AG04449 (cell line): ENCODE measurements at regions not wholly inside any gene's neighbourhood (a gene's known extent, or its start where the extent isn't known, plus 50 kb on each side); places are given as distances from the start of the nearest gene placed in this dataset.
"Not testable (repeated sequence)": the region's sequence is repeated elsewhere in the genome, so short reads cannot be mapped to it uniquely, and the experiment has no call there.

Source experiments
- CTCF ChIA-PET: fragments of 350-600 bp; formaldehyde crosslinking; extraction: SDS; loops from one replicate; lab custom pipeline; 2021; ENCODE audit warnings: antibody characterized with exemption; lab: Yijun Ruan, JAX
- POLR2A ChIA-PET: fragments of 400-600, 350-600 bp; formaldehyde crosslinking; extraction: SDS; loops from one replicate; lab custom pipeline; 2020; ENCODE audit warnings: antibody characterized with exemption, inconsistent platforms; lab: Yijun Ruan, JAX
- DNase-seq: peaks from one replicate; pipeline ENCODE4 v3.0.0-alpha.2; 2010; ENCODE audit warnings: low read depth, low spot score
- H3K4me3 ChIP-seq: 2 replicates; pipeline ENCODE4 v1.5.1; 2011; ENCODE audit warnings: low read depth, mild to moderate bottlenecking, control low read depth, low read length
- TF ChIP-seq, protein P1 (sequence below): IDR thresholded peaks from one replicate; pipeline ENCODE4 v1.5.1; 2011; ENCODE audit warnings: mild to moderate bottlenecking, moderate library complexity, low read length, control low read depth, inconsistent platforms; ENCODE audit not compliant: insufficient read depth; ENCODE audit errors: missing control alignments

GRCh38 chrX:915427-916229, 285.0 kb downstream of the SHOX start:
- ChIA-PET POLR2A (no interaction called here), CTCF (no interaction called here)
- no peak for DNase-seq
- TF ChIP-seq, protein P1, sequence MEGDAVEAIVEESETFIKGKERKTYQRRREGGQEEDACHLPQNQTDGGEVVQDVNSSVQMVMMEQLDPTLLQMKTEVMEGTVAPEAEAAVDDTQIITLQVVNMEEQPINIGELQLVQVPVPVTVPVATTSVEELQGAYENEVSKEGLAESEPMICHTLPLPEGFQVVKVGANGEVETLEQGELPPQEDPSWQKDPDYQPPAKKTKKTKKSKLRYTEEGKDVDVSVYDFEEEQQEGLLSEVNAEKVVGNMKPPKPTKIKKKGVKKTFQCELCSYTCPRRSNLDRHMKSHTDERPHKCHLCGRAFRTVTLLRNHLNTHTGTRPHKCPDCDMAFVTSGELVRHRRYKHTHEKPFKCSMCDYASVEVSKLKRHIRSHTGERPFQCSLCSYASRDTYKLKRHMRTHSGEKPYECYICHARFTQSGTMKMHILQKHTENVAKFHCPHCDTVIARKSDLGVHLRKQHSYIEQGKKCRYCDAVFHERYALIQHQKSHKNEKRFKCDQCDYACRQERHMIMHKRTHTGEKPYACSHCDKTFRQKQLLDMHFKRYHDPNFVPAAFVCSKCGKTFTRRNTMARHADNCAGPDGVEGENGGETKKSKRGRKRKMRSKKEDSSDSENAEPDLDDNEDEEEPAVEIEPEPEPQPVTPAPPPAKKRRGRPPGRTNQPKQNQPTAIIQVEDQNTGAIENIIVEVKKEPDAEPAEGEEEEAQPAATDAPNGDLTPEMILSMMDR: no peak
- H3K4me3 ChIP-seq: no peak overlapping the region

DNA sequence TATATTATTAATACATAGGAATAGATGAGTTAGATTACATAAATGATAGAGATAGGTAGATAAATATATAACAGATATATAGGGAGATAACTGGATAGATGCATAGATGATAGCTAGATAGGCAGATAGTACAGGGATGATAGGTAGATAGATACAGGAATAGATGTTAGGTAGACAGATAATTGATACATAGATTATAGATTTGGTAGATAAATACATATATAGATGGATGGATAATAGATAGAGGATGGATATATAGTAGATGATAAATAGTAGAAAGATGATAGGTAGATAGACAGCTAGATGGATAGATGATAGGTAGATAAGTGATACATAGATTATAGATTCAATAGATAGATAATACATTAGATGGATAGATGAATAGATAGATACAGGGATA, 283.6 kb downstream of the SHOX start:
- no peak for DNase-seq
- no peak overlapping the region for H3K4me3 ChIP-seq
- ChIA-PET CTCF (no interaction called here), POLR2A (no interaction called here)
- TF ChIP-seq, protein P1: no peak

DNA sequence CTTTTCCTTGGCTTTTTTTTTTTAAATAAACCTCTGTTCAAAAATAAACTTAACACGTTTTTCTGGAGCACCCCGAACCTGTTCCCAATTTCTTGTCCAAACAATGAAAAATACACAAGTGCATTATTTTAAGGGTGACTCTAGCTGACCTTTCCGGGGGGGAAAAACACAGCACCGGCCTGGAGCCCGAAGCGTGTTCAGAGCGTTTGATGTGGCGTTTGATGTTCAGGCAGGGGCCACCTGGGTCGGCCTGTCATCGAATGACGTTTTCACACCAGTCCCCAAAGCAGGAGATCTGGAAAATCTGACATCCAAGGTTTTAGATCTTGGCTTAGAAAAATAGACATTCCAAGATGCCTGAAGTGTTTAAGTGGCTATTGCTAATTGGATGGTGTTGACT, 282.1 kb downstream of the SHOX start:
- no peak overlapping the region for H3K4me3 ChIP-seq
- no peak for DNase-seq
- ChIA-PET CTCF (no interaction called here), POLR2A (no interaction called here)
- TF ChIP-seq, protein P1: no peak

DNA sequence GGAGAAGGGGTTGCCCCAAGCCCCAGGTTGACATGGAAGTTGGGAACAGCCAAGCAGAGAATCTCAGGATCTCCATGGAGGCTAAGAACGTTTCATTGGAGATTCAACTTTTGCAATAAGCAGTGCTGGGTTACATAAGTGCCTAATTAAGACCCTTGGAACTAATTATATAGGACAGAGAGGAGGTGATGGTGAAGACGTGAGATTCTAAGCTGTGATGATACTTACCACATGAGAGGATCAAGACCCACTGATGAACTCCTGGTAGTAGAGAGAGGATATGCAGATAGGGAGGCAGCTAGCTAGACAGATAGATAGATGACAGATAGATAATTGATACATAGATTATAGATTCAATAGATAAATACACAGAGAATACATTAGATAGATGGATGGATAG, 278.5 kb downstream of the SHOX start:
- CTCF ChIA-PET, H3K4me3 ChIP-seq, POLR2A ChIA-PET, DNase-seq: not testable (repeated sequence)

DNA sequence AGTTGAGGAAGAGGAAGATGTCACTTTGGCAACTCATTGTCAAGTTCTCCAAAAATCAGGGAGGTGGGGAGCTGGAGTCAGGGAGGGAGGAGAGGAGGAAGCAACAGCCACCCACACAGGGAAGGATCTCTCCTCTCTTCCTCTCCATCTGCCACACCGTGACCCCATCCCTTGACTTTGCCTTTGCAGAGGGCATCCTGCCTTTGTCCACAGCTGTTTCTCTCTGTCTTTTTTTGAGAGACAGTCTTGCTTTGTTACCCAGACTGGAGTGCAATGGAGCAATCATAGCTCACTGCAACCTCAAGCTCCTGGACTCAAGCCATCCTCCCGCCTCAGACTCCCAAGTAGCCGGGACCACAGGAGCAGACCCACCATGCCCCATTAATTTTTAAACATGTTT, 276.0 kb downstream of the SHOX start:
- ChIA-PET POLR2A (no interaction called here), CTCF (no interaction called here)
- TF ChIP-seq, protein P1: no peak
- H3K4me3 ChIP-seq: no peak overlapping the region
- DNase-seq: no peak

- ChIA-PET CTCF (no interaction called here), POLR2A (no interaction called here)
- no peak overlapping the region for H3K4me3 ChIP-seq
- DNase-seq: no peak
- TF ChIP-seq, protein P1: no peak
These were observed 275.4 kb downstream of the SHOX start for GRCh38 chrX:905848-906566.
